Esophagus muscularis mucosa (tissue), 3 donors: ENCODE measurements at regions not wholly inside any gene's neighbourhood (a gene's known extent, or its start where the extent isn't known, plus 50 kb on each side); places are given as distances from the start of the nearest gene placed in this dataset.

Experiments
- POLR2A ChIP-seq: fragments of 450-650 bp; IDR thresholded peaks from one replicate; pipeline ENCODE4 v1.6.1; 2017; ENCODE audit warnings: antibody characterized with exemption, moderate library complexity, mild to moderate bottlenecking, low read depth
- TF ChIP-seq, protein P1 (sequence below), 3 experiments: fragments of 200-600 bp in 2 of 3; fragments of 450-650 bp in 1 of 3; sonication (generic) in 2 of 3; IDR thresholded peaks; one replicate each; pipeline ENCODE4 v1.5.1; 2017 to 2019; ENCODE audit warnings: antibody characterized with exemption in 3 of 3, mild to moderate bottlenecking in 2 of 3, moderate library complexity in 1 of 3

DNA sequence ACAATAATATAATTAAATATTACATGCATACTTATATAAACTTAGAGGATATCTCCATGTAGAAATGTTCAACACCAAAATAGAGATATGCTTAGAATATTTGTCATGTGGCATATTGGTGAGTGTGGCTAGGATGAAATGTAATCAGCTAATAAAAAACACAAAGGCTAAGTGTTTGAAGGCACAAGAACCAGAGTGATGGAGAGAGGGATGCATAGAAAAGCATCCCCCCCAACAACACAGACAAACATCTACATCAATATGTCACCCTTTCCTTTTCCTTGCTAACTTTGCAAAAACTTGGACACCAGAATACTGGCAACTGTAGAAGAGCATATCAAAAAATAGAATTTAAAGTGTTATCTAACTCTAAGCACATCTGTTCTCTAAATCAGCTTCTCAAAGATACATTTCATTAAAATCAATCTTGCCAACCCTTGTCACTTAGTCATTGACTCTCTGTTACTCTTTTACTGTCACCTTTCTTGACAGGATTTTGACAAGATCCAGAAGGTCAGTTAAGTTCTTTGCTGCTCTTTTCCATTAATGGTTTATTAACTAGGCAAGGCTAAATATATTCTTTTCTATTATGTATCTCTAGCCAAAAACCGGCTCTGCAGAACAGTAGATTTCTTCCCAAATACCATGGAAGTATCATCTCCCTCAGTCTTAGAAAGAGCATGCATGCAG is 695.9 kb downstream of the OTOL1 start:
- TF ChIP-seq, protein P1, sequence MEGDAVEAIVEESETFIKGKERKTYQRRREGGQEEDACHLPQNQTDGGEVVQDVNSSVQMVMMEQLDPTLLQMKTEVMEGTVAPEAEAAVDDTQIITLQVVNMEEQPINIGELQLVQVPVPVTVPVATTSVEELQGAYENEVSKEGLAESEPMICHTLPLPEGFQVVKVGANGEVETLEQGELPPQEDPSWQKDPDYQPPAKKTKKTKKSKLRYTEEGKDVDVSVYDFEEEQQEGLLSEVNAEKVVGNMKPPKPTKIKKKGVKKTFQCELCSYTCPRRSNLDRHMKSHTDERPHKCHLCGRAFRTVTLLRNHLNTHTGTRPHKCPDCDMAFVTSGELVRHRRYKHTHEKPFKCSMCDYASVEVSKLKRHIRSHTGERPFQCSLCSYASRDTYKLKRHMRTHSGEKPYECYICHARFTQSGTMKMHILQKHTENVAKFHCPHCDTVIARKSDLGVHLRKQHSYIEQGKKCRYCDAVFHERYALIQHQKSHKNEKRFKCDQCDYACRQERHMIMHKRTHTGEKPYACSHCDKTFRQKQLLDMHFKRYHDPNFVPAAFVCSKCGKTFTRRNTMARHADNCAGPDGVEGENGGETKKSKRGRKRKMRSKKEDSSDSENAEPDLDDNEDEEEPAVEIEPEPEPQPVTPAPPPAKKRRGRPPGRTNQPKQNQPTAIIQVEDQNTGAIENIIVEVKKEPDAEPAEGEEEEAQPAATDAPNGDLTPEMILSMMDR (IDR thresholded peaks at IDR 0.05) = no peak
- no peak for TF ChIP-seq POLR2A
